Globus pallidus (tissue), 1 donor: ENCODE measurements at regions not wholly inside any gene's neighbourhood (a gene's known extent, or its start where the extent isn't known, plus 50 kb on each side); places are given as distances from the start of the nearest gene placed in this dataset.

Source experiments
- DNase-seq: peaks from one replicate; pipeline ENCODE4 v3.0.0-alpha.2; 2015; ENCODE audit warnings: low spot score

GRCh38 chr2:56707650-56708049, 523.9 kb downstream of the CCDC85A start:
- DNase-seq, result no peak

- DNase-seq, result no peak
Measured at GRCh38 chr2:56709181-56709580, 525.4 kb downstream of the CCDC85A start.

GRCh38 chr2:56713161-56713676, 529.4 kb downstream of the CCDC85A start:
- no peak for DNase-seq

- no peak for DNase-seq
Measured at GRCh38 chr2:56713978-56714377, 530.2 kb downstream of the CCDC85A start.

- DNase-seq, result no peak
Measured at GRCh38 chr2:56714400-56714799, 530.6 kb downstream of the CCDC85A start.

GRCh38 chr2:56715683-56716082, 531.9 kb downstream of the CCDC85A start:
- DNase-seq, result no peak

- no peak for DNase-seq
Measured at GRCh38 chr2:56718413-56718812, 534.6 kb downstream of the CCDC85A start.

- DNase-seq, result no peak
Measured at GRCh38 chr2:56729212-56729611, 545.4 kb downstream of the CCDC85A start.

- DNase-seq, result no peak
Measured at GRCh38 chr2:56732946-56733345, 549.2 kb downstream of the CCDC85A start.

- DNase-seq, result no peak
Measured at GRCh38 chr2:56739413-56739812, 555.6 kb downstream of the CCDC85A start.

- DNase-seq, result no peak
Measured at GRCh38 chr2:56741601-56742102, 557.9 kb downstream of the CCDC85A start.

- no peak for DNase-seq
Measured at GRCh38 chr2:56743807-56744206, 560.0 kb downstream of the CCDC85A start.

GRCh38 chr2:56749152-56749752, 565.5 kb downstream of the CCDC85A start:
- DNase-seq, result peak; percentile 9

GRCh38 chr2:56753182-56753581, 569.4 kb downstream of the CCDC85A start:
- no peak for DNase-seq

- no peak for DNase-seq
Measured at GRCh38 chr2:56754066-56754615, 570.4 kb downstream of the CCDC85A start.

GRCh38 chr2:56754627-56755026, 570.8 kb downstream of the CCDC85A start:
- DNase-seq, result no peak

GRCh38 chr2:56757884-56758545, 574.2 kb downstream of the CCDC85A start:
- no peak for DNase-seq

- DNase-seq, result no peak
Measured at GRCh38 chr2:56763683-56764082, 579.9 kb downstream of the CCDC85A start.

GRCh38 chr2:56768973-56769372, 585.2 kb downstream of the CCDC85A start:
- DNase-seq, result no peak

GRCh38 chr2:56770490-56770889, 586.7 kb downstream of the CCDC85A start:
- DNase-seq, result no peak

GRCh38 chr2:56784046-56784445, 600.3 kb downstream of the CCDC85A start:
- no peak for DNase-seq

GRCh38 chr2:56801214-56801613, 617.4 kb downstream of the CCDC85A start:
- DNase-seq, result no peak

GRCh38 chr2:56801770-56802169, 618.0 kb downstream of the CCDC85A start:
- DNase-seq, result no peak
